GM21515 (cell line): ENCODE measurements at regions not wholly inside any gene's neighbourhood (a gene's known extent, or its start where the extent isn't known, plus 50 kb on each side); places are given as distances from the start of the nearest gene placed in this dataset.
"Not testable (repeated sequence)": the region's sequence is repeated elsewhere in the genome, so short reads cannot be mapped to it uniquely, and the experiment has no call there.

ENCODE experiments used
- ATAC-seq: cut with Tn5 transposase; IDR thresholded peaks from one replicate; pipeline ENCODE4 v1.9.1; 2021; ENCODE audit not compliant: unreplicated experiment

- ATAC-seq = no peak
Measured at GRCh38 chr5:142411103-142411502, 86.3 kb upstream of the SPRY4 start.

- ATAC-seq = no peak
Measured at GRCh38 chr5:142408981-142409481, 84.2 kb upstream of the SPRY4 start.

DNA sequence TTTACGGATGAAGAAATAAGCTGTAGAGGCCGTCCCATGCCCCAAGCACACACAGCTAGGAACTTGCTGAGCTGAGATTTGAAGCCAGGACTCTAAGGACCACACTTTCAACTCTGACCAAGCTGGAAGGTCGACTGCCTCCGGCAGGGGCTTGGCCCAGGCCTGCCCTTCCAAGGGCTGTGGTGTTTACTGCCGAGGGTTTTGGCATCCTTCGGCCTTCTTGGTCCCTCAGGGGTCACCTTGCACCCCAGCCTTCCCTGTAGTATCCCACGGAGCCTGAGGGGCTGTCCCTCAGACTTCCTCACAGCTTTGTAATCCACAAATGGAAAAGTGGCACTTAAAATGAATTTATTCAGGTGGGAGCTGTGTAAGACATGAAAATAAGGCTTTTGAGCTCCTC is 83.7 kb upstream of the SPRY4 start:
- ATAC-seq = no peak

GRCh38 chr5:142405814-142406395 is 81.1 kb upstream of the SPRY4 start:
- ATAC-seq = no peak

- no peak for ATAC-seq
Measured at GRCh38 chr5:142405023-142405422, 80.2 kb upstream of the SPRY4 start.

DNA sequence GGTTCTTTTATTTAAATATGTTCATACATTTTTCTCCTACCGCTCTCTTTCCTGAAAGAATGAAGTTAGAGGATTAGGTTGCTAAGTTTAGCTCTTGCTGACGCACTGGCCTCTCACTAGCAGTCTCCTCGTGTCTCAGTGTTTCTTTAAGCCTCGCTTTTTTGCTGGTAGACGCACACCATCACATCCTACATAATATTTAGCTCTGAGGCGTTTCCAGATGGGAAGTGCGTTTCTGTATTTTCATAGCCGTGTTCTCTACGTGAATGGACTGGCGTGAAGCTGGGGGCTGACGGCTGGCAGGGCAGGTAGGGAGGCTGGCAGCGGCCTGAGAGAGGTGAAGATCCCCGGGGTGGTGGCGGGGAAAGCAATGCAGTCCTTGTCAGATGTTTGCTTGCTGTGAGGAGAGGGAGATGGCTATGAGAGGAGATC is 79.2 kb upstream of the SPRY4 start:
- ATAC-seq = no peak

- no peak for ATAC-seq
Measured at GRCh38 chr5:142403583-142403982, 78.8 kb upstream of the SPRY4 start.

DNA sequence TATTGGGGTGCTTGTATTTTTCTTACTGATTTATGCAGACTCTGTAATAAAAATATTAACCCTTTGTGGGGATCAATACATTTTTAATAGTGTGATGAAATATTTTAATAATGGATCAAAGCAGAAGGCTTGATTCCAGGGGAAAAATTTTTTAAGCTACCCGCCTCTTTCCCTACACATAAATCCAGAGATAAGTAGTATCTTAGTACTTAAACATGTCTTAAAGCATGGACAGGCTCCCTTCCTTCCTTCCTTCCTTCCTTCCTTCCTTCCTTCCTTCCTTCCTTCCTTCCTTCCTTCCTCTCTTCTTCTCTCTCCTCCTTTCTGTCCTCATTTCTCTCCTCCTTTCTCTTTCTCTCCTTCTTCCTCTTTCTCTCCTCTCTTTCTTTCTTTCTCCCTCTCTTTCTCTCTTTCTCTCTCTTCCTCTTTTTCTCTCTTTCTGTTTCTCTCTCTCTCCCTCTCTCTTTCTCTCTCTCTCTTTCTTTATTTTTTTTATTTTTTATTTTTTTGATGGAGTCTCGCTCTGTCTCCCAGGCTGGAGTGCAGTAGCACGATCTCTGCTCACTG is 78.0 kb upstream of the SPRY4 start:
- ATAC-seq = no peak

DNA sequence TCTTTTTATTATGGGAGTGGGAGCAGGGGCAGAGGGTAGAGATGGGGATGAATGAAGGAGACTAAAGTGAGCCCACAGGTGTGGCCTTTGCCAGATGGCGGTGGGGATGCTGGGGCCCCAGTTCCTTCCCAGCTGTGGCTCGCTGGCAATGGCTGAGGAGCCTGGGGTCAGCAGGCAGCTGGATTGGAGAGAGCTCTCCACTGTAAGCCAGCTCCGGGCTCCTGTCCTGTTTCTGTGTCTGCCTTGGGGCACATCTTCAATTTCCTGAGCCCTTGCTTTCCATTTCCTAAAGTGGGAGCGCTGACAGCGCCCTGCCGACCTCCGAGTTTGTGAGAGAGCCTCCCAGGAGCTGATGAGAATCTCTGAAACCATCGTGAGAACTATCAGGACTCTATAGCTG is 75.6 kb upstream of the SPRY4 start:
- no peak for ATAC-seq

- no peak for ATAC-seq
Measured at GRCh38 chr5:142399891-142400290, 75.1 kb upstream of the SPRY4 start.

- no peak for ATAC-seq
Measured at GRCh38 chr5:142398730-142399055, 73.9 kb upstream of the SPRY4 start.

- ATAC-seq = not testable (repeated sequence)
Measured at GRCh38 chr5:142398011-142398729, 73.3 kb upstream of the SPRY4 start.

DNA sequence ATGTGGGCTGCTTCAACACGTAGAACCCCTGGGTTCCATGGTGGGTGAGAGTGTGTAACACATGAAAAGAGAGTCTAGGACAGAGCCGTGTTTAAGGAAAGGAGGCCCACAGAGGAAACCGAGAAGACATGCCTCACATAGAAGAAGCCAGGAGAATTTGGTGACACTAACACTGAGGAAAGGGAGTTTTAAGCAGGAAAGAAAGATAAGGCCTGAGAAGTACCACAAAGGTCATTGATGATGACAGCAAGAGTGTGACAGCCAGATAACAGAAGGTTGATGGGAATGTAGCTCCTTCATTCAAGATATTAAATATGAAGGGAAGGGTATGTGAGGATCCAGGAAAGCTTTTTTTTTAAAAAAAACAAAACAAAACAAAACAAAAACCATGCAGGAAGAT is 72.4 kb upstream of the SPRY4 start:
- no peak for ATAC-seq

DNA sequence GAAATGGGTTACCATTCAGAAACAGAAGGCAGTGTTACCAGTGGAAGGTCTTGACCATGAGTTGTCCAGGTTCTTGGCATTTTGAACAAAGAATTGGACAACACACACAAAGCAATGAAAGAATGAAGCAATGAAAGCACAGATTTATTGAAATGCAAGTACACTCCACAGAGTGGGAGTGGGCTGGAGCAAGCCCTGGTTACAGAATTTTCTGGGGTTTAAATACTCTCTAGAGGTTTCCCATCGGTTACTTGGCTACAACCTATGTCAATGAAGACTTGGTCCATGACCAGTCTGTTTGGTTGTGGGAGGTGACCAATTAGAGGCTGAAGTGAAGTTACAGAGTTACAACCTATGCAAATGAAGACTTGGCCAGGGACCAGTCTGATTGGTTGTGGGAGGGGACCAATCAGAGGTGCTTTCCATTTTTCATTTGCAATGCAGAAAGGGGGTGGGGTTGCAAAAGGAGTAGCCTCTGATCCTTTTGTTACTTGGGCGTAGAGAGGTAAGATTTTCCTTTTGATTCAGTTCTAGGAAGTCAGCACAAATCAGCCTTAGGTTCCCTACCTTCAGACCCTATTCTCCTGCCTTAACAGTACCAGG is 71.7 kb upstream of the SPRY4 start:
- no peak for ATAC-seq

GRCh38 chr5:142395334-142395733 is 70.5 kb upstream of the SPRY4 start:
- ATAC-seq = no peak

GRCh38 chr5:142391058-142391845 is 66.4 kb upstream of the SPRY4 start:
- ATAC-seq = no peak

DNA sequence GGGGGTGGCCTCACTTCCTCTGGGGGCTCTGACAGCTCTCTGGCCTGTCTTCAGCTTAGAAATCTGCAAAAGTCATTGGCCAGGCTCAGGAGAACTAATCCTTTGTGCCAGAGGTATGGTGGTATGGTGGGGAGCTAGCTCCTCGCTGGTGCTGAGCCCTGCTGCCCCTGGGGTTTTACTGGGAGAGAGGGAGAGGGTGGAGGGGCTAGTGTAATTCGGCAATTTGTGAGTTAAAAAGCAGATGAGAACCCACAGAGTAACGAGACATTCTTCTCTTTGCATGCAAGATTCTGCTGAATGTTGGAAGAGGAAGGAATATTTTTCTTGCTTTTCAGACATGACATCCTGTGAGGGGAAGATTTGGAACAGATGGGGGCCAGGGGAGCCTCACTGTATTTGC is 65.5 kb upstream of the SPRY4 start:
- ATAC-seq = no peak

DNA sequence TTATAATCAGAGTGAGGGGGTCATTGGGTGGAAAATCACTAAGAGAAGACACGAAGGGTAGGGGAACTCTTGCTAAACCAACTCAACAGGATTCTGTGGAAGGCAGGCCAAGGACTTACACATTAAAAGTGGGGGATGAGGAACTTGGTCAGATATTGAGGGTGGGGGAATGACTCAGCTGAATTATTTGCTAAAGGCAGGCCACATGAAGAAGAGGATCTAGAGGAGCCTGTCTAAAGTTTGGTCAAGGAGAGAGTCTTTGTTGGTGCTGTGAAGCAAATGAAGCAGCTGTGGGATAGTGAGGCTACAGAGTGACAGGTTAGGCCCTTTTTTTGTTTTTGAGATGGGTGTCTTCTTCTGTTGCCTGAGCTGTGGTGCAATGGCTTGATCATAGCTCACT is 63.9 kb upstream of the SPRY4 start:
- no peak for ATAC-seq

- no peak for ATAC-seq
Measured at GRCh38 chr5:142387024-142387682, 62.3 kb upstream of the SPRY4 start.

GRCh38 chr5:142386137-142387023 is 61.6 kb upstream of the SPRY4 start:
- no peak for ATAC-seq
